Hepatocyte (in vitro differentiated cells): ENCODE measurements at regions not wholly inside any gene's neighbourhood (a gene's known extent, or its start where the extent isn't known, plus 50 kb on each side); places are given as distances from the start of the nearest gene placed in this dataset.

ENCODE experiments used
- CTCF ChIP-seq: fragments of 200-600 bp; sonication (generic); IDR thresholded peaks from 2 replicates; pipeline ENCODE4 v1.5.1; 2016; ENCODE audit warnings: antibody characterized with exemption, mild to moderate bottlenecking; ENCODE audit not compliant: poor library complexity
- EZH2 ChIP-seq: fragments of 200-600 bp; sonication (generic); IDR thresholded peaks from 2 replicates; pipeline ENCODE4 v1.6.1; 2016; ENCODE audit warnings: antibody characterized with exemption, mild to moderate bottlenecking, borderline replicate concordance
- EZH2phosphoT487 ChIP-seq: fragments of 200-600 bp; sonication (generic); IDR thresholded peaks from one replicate; pipeline ENCODE4 v1.6.1; 2018; ENCODE audit warnings: antibody characterized with exemption, mild to moderate bottlenecking, low read depth, moderate library complexity; ENCODE audit not compliant: unreplicated experiment, severe bottlenecking

- TF ChIP-seq CTCF (no peak), EZH2 (no peak), EZH2phosphoT487 (no peak)
Observed at GRCh38 chr4:45925809-45926208, 198.0 kb downstream of the GABRG1 start.
